ENCODE measurements at regions not wholly inside any gene's neighbourhood (a gene's known extent, or its start where the extent isn't known, plus 50 kb on each side); places are given as distances from the start of the nearest gene placed in this dataset.

DNA sequence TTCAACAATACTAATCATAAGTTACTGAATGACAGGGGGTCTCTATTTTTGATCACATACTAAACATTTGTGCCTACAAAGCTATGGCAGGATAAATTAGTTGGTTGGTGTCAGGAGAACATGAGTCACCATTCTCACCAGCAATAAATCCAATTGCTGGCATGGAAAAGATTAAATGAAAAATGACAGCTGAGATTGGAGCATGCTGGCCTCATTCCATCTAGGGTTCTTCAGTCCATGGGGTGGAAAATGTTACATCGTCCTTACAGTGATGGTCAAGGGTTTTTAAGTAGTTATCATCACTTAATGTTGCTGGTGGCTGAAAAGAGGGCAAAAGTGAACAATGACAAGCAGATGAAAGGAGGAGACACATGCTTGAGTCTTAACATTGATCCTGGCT, 180.1 kb upstream of the BCL6 start:
- DNase-seq (ENCODE audit: extremely low read depth in 1 of 2, low read depth in 1 of 2), result no peak

DNA sequence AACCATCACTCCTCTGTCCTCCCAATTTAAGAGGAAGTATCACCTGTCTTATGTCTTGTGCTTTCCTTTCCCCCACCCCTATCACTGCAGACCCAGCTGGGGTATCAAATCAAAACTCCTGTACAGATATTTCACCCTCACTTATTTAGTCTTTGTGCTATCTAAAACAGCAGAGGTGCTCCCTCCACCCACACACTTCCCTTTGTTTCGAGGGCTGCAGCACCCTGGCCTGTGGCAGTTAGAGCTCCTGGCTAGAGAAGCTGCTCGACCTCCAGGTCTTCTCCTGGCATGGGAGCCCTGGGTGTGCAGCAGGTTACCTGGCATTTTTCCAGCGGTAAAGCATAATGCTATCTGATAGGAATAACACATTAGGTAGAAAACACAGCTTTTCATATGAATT, 181.4 kb upstream of the BCL6 start:
- no peak for DNase-seq (ENCODE audit: extremely low read depth in 1 of 2, low read depth in 1 of 2)

DNA sequence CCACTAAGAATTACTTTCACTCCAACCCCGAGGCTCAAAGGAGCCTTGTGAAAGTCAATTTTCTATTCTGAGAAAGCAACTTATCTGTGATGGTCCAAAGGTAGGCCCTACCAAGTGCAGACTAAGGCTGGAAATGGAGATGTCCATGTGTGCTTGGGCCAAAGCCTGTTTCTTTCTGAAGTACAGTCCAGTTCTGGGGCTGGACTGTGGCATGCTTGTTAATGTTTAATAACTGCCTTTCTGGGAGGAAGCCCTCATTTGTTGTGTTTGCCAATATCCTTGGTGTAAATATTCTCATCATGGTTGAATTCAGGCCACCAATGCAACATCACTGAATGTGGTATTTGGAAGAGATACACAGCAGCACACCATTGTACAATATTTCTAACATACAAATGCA, 182.3 kb upstream of the BCL6 start:
- no peak for DNase-seq (ENCODE audit: extremely low read depth in 1 of 2, low read depth in 1 of 2)

DNA sequence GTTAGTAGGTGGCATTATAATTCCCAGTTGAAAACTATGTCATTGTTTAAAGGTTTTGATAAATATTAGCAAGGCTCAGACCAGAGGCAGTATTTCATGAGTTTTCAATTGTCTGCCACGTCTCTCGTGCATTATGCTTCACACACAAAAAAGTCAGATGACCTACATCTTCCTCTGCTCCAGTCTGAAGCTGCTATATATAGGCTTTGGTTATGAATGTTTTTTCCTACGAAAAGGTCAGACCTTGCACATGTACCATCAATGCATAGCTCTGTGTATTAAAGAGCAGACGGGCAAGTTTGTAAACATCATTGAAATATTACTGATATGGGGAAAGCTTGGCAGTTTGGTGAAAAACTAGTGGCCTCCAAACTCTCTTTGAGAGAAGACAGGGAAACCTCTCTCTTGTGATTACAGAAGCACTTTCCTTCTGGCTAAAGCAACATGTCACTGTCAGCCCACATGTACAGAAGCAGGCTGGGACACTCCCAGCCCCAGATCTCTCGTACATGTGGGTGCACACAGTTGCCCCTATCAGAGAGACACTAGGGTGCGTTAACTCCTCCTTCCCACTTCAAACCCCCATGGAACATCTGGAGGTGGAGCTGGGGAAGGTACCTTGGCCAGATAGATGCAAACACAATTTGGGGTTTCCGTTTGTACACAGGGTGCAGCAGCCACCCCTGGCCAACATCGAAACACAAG, 184.0 kb upstream of the BCL6 start:
- no peak for DNase-seq (ENCODE audit: extremely low read depth in 1 of 2, low read depth in 1 of 2)

DNA sequence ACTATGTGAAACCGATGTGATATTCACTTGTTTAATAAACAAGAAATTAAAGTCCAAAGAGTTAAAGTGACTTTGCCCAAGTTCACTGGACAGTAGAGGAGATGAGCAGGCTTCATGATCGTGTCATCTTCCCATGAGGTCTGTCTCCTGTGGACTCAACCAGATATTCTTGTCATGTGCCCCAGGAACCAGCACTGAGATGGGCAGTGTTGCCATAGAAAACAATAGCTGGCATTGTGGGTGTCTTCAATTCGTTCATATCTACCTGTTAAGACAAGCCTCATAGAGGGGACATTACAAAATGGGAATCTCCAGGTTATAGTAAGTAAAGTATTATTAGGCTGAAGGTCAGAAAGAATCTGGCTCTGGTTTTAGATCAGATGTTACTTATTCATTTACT, 184.8 kb upstream of the BCL6 start:
- no peak for DNase-seq (ENCODE audit: extremely low read depth in 1 of 2, low read depth in 1 of 2)

DNA sequence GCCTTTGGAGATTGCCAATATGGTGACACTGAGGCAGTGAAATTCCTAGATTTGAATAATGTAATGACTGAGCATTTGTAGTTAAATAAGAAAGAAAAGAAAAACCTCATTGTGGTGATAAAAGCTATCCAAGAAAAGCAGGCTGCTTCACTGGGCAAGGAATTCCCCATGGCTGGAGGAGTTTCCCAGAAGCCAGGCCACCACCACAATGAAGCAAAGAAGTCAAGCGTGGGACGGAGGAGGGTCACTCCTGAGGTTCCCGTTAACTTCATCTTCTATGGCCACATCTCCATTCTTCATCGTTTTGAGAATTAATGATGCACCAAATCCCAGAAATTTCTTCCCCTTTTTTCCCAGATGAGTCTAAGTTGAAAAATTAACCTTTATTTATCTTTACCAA, 185.8 kb upstream of the BCL6 start:
- DNase-seq (ENCODE audit: extremely low read depth in 1 of 2, low read depth in 1 of 2), result no peak

DNA sequence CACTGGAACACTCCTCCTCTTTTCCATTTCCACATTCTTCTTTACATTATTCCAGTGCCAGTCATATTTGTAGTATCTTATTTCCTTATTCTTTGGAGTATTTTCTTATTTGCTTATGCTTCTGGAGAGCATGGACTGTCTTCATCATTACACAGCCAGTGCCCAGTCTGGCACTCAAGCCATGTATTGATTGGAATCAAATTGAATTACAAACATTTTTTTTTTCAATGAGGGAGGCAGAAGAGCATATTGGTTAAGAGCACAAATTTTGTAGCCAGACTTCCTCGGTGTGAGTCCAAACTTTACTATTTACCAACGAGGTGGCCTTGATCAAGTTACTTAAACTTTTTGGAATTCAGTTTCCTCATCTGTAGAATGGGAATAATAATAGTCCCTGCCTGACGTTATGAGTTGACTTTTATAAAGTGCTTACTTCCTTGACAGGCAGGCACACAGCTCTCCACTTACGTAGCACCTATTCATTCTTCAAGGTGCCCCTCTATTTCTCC, 186.6 kb upstream of the BCL6 start:
- no peak for DNase-seq (ENCODE audit: extremely low read depth in 1 of 2, low read depth in 1 of 2)

DNA sequence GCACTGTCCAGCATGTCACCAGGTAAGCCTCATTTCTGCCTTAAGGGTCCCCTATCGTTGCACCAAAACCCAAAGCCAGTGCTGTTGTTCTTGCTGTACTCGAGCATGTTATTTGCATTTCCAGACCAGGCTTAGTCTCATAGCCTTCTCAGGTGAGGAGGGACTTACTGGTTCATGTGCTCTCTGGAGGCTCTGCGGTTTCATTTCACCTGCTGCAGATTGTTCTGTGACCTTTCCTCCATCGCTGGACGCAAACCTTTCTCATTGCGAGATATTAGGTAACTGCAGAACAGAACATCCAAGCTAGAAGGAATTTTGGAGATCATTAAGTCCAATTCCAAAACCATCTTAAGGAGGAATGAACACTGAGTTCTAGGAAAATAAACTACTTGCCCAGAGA, 187.3 kb upstream of the BCL6 start:
- DNase-seq (ENCODE audit: extremely low read depth in 1 of 2, low read depth in 1 of 2), result no peak

DNA sequence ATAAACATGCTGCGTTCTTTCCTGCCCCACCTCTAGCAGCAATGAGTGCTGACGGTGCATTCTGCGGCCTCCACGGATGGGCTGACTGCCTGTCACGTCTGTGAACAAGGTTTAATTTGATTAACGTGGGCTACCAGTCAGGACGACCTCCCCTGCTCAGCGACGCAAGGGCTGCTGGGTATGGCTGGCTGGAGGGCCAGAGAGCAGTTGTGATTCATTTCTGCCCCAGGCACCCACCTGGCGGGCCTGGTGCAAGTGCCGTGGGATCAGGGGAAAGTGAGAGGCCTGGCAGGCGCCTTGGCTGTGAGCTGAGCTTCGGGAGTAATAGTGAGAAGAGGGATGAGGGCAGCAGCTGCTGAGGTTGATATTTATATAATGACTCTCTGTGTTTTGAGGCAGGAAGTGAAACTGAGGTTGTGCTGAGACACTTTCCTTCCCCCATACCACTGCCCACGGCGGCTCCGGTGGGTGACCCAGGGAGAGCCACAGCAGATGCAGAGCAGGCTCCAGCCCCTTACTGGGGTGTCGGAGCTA, 190.4 kb upstream of the BCL6 start:
- DNase-seq (ENCODE audit: extremely low read depth in 1 of 2, low read depth in 1 of 2), result peak; percentile 45 to 53

DNA sequence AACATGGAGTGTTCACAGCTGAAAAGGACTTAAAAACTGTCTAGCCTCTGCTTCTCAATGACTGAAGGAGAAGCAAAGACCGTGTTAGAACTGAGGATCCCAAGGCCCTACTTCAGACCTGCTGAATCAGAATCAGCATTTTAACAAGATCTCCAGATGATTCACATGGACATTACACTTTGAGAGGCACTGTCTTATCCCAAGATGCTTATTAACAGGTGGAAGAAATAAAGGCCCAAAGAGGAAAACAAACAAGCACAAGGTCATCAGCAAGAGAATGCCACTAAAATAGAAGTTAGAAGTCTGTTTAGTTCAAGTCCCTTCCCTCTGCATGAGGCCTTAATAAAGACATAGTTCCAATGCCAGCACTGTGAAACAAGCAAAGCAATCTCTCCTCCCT, 191.4 kb upstream of the BCL6 start:
- no peak for DNase-seq (ENCODE audit: extremely low read depth in 1 of 2, low read depth in 1 of 2)

DNA sequence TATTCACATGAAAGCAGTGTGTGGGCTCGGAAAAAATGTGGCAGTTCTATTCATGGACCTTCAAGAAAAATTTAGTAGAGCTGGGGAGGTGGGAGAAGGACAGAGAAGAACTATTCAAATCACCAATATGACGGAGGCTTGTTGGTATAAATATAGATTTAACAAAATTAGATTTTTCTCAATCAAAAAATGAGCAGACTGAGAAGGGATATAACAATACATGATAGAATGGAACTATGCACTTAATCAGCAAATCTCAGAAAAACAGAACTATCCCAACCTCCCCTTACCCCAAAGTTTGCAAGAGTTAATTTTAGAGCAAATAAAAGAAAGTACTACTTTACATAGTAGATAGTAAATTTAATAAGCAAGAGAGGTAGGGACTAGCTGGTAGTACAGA, 194.6 kb upstream of the BCL6 start:
- no peak for DNase-seq (ENCODE audit: extremely low read depth in 1 of 2, low read depth in 1 of 2)

DNA sequence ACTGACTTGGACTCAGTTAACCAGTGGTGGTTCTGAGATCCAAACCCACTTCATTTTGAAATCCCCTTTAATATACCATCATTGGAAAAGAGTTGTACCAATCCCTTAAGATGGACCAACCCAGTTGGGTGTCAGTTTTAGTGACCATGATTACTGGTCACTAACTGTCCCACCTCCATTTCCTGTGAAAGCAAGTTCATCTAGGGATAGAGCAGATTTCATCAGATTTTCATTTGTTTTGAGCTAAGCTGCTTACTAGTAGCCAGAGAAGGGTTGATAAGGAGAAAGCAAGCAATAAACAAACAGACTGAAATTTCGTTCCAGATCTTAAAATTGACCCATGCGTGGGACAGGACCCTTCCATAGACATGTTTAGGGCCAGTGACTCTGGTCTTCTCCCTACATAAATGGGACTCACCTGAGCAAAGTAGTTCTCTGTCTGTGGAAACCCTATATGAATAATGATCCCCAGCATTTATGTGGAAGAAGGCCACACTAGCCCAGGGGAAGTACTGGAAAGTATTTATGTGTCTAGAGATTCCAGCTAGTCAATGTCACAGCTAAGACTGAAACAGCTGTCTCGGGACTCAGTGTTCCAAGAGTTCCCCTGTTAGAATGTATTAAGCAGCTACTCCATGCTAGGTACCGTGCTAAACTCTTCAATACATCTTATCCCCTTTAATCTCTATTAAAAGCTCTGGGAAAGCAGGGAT, 196.0 kb upstream of the BCL6 start:
- no peak for DNase-seq (ENCODE audit: extremely low read depth in 1 of 2, low read depth in 1 of 2)

DNA sequence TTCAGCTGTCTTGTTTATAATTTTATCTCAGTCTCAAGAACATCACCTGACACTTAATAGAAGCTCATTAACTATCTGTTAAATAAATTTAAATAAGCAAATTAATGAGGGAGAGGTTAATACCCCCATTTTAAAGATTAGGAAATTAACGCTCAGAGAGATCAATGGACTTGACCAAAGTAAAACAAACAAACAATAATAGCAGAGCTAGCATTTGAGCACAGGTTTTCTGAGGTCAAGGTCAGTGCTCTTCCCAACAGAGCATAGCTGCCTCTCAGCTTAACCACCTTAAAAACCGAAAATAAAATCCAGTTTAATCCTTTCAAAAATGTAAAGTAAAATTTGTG, 196.6 kb upstream of the BCL6 start:
- no peak for DNase-seq (ENCODE audit: extremely low read depth in 1 of 2, low read depth in 1 of 2)

DNA sequence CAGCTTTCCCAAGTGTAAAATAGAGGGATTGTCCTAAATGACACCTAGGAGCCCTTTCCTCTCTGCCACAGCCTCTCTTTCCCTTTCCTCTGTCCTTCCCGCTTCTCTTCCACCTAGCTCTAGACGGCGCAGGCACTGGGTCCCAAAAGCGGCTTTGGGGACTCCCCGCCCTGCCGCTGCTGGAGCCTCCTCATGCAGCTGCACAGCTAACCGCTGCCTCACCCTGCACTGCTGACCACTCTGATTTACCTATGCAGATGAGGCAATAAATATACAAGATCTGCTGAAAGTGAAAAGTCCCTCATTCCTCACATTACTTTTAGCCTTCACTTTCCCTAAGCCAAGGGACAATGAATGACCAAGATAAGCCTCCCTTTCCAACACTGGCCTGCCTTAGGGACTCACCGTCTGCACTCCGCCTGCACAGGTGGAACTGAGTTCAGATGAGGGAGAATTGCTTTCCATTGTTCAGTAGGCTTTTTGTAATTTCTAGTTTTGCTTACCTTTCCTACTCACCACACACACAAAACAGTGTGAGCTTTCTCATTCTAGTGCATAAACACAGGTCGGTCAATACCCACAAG, 197.5 kb upstream of the BCL6 start:
- no peak for DNase-seq (ENCODE audit: extremely low read depth in 1 of 2, low read depth in 1 of 2)

DNA sequence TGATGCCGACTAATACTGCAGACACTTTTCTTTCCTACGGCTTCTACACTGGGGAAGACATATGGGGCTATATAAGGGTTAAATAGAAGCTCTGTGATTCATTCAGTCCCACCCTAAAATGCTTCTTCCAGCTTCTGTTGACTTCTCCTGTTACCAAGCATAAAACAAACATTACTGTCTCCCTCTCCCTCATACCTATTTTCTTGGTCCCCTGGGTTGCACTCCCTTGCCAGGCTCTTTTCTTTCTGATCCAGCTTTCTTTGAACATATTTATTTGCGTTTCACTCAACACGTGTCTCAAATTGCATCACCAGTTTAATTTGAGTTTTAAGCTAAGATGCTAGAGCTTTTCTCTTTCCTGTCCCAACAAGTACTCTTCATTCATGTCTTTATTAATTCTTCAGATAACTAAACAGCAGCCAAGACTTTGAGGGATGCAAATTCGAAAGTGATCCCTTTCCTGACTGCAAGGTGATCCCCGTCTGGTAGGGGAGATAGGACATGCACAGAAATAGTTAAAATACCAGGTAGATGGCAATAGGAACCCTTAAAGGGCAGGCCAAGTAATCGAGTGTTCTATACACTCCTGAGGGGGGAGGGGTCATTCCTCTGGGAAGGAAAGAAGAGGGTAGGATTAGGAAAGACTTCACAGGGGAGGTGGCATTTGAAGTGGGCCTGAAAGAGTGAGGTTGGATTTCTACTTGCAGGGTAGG, 198.6 kb upstream of the BCL6 start:
- DNase-seq (ENCODE audit: extremely low read depth in 1 of 2, low read depth in 1 of 2), result no peak

DNA sequence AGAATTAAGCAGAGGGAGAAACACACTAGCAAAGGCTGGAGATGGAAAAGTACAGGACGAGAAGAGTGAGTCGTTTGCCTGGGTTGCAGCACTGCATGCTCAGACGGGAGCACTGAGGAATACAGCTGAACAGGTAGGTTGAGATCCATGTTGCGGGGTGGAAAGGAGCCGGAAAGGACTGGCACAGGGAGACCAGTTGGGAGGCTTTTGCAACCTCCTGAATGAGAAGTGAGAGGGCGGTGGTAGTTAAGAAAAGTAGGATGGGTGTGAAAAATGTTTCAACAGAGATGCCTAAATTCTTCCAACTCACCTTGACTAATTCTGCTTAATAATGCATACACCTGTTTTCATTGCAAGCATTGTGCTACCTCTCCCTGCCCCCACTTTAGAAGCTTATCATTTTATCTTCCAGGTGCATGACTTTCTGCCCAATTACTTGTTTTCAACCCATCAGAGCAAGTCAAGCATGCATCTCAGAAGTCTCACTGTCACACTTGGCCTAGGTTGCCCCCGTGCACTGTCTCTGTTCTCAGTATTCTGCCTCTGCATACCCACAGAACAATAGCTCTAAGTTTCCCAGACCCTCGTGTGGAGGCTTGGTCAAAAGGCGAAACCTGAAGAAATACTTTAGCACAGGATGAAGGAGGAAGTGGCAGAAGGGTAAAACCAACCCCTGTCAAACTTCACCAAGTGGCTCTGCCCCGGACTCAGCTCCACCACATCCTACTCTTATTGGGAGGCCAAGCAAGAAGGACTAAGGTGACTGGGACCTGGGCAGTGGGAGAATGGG, 199.3 kb upstream of the BCL6 start:
- no peak for DNase-seq (ENCODE audit: extremely low read depth in 1 of 2, low read depth in 1 of 2)

DNA sequence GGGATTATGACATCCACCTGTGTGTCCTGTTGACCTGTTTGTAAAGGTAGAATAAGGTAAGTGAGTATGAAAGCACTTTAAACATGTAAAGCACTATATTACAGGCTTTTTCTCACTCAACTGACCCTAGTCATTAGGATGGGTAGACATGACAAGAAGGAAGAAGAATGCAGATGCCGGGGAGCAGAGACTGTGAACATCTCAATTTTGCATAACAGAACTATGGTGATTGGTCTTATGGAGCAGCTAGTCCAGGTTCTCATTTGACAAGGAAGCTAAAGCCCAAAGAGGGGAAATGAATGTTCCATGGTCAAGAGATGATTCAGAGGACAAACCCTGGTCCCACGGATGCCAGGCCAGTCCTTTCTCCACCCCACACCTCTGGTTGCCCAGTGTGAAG, 200.1 kb upstream of the BCL6 start:
- DNase-seq (ENCODE audit: extremely low read depth in 1 of 2, low read depth in 1 of 2), result no peak

DNA sequence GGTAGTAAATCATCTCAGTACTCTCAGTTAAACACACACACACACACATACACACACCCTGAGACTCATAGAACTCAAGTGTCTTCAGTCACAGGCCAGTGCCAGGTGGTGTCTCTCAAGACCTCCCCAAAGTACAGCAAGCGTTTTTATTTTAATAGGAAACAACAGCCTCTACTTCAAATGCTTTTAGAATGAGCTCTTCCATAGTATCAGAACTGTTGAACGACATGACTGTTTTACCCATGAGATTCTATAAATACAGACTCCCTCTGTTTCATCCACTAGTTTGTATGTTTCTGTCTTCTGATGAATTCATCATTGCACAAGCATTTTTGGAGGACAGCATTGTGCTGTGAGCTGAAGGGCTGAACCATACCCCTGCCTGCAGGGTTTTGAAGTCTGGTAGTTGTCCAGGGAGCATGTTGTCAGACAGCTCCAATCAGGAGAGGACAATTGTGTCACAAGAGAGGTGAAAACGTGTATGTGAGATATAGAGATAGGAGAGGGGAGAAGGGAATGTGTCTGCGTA, 201.0 kb upstream of the BCL6 start:
- no peak for DNase-seq (ENCODE audit: extremely low read depth in 1 of 2, low read depth in 1 of 2)

DNA sequence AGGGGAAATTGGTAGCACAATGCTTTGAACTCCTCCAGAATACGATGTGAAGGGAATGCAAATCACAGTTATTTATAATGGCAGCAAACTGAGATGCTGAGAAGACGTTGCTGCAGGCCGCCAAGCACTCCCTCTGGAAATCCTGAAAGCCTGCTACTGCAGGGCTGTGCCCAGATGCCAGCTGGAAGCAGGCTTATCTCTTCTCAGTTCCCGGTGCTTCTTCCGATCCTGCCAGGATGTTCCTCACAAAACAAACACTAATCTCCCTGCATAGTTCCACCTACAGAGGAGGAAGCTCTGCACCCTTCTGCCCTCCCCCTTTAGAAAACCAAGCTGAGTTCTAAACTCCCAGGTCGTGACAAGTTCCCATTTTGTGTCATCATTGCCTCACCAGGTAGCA, 201.7 kb upstream of the BCL6 start:
- no peak for DNase-seq (ENCODE audit: extremely low read depth in 1 of 2, low read depth in 1 of 2)

DNA sequence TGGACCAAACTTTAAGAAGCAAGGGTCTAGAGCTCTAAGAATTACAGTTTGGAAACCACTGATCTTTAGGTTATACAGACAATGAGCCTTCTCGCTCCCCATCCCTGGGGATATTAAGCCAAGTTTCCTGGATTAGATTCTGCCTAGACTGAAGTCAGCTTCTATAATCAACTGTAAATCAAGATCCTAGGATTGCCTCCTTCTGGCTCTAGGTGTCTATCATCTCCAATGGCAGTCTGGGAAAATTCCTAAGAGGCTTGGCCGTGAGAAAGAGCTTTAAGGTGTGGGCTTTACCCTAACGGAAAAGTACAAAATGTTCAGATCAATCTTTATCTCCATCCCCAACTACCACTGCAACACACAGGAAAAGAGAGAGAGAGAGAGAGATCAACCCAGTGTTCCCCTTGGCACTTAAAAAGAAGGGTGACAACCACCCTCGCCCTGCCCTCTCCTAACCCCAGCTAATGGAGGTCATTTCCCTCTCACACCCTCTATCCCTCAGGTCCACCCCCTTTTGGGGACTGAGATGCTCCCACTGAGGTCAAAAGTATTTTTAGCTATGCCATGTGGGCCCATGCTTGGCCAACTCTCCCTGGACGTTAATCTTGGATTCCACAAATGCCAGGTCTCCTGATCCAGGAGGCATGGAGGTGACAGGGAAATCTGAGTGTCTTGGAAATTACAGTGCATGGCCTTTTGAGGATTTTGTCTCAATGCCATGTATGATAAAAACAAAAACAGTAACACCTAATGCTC, 202.8 kb upstream of the BCL6 start:
- DNase-seq (ENCODE audit: extremely low read depth in 1 of 2, low read depth in 1 of 2), result no peak

All from stimulated activated CD8-positive, alpha-beta memory T cell treated with anti-CD3 and anti-CD28 coated beads, Interleukin-7, amount 100 ng/mL, for 48 hours (primary cell).